HG03439 (cell line): ENCODE measurements at regions not wholly inside any gene's neighbourhood (a gene's known extent, or its start where the extent isn't known, plus 50 kb on each side); places are given as distances from the start of the nearest gene placed in this dataset.
"Not testable (repeated sequence)": the region's sequence is repeated elsewhere in the genome, so short reads cannot be mapped to it uniquely, and the experiment has no call there.

Experiments
- ATAC-seq: cut with Tn5 transposase; IDR thresholded peaks from one replicate; pipeline ENCODE4 v1.9.1; 2021; ENCODE audit warnings: mild to moderate bottlenecking, moderate library complexity; ENCODE audit not compliant: unreplicated experiment

DNA sequence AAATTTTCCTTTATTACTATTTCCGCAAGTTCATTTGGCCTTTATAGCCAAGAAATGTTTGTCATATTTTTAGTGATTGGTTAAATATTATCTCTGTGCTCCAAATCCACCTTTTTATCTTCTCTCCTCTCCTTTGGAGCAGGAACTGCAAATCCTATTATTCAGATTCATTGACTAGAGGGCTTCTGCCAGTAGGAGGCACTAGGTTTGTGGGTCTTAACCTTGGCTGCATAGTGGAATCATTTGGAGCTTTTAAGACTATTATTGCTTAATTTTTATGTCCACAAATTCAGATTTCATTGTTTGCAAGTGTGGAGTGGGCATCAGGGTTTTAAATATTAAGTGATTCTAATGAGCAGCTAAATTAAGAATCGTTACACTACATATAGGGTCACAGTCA is 75.3 kb upstream of the SYT10 start:
- no peak for ATAC-seq

- ATAC-seq, result no peak
Observed at GRCh38 chr12:33519566-33519965, 79.9 kb upstream of the SYT10 start.

DNA sequence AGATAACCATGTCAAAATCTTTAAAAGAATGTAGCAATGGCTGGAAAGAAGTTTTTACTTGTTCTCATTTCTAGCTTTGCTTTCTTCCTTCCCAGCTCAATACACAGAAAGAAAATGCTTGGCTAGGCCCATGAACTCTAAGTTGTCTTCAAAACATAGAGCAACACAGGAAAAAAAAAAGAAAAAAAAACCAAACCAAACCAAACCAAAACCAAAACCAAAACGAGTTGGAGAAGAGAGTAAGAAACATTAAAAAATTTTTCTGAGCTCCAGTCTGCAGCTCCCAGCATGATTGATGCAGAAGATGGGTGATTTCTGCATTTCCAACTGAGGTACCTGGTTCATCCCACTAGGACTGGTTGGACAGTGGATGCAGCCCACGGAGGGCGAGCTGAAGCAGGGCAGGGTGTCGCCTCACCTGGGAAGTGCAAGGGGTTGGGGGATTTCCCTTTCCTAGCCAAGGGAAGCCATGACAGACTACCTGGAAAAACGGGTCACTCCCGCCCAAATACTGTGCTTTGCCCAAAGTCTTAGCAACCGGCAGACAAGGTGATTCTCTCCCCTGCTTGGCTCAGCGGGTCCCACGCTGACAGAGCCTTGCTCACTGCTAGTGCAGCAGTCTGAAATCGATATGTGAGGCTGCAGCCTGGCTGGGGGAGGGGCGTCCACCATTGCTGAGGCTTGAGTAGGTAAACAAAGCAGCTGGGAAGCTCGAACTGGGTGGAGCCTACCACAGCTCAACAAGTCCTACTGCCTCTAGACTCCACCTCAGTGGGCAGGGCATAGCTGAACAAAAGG is 81.1 kb upstream of the SYT10 start:
- ATAC-seq, result not testable (repeated sequence)

GRCh38 chr12:33529031-33529430 is 89.4 kb upstream of the SYT10 start:
- ATAC-seq, result no peak

GRCh38 chr12:33529810-33530209 is 90.2 kb upstream of the SYT10 start:
- ATAC-seq, result no peak

- no peak for ATAC-seq
Observed at GRCh38 chr12:33531261-33531660, 91.6 kb upstream of the SYT10 start.

DNA sequence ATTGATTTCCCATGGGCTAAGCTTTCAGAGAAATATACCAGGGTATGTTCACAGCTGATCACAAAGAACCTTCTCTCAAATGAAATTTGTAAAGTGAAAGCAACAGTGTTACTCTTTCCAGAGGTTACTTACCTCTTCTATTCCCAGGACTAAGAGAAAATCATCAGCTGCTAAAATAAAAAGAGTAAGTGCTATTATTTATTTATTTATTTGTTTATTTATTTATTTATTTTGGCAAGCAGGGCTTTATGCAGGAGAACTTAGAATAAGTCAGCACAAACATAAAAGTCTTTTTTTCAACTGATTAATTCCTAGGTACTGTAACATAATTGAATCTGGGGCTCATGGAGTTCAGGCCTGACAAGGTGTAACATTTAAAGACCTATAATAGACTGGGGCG is 93.9 kb upstream of the SYT10 start:
- ATAC-seq, result no peak

DNA sequence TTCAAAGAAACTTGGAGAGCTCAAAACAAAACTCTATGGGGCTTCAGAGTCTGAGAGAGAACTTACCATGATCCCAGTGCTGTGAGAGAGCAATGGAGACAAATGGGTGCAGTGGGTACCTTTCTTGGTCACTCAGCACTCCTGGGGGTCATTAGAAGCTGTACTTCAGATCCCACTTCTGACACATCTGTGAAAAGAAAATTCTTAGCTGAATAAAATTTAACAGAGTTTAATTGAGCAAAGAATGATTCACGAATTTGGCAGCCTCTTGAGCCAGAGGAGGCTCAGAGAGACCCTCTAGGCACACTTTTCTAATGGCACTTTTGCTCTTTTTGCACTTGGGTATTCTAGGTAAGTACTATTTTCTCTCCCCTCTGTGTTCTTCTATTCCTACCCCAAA is 96.8 kb upstream of the SYT10 start:
- ATAC-seq, result no peak

- ATAC-seq, result no peak
Observed at GRCh38 chr12:33546004-33546403, 106.4 kb upstream of the SYT10 start.

DNA sequence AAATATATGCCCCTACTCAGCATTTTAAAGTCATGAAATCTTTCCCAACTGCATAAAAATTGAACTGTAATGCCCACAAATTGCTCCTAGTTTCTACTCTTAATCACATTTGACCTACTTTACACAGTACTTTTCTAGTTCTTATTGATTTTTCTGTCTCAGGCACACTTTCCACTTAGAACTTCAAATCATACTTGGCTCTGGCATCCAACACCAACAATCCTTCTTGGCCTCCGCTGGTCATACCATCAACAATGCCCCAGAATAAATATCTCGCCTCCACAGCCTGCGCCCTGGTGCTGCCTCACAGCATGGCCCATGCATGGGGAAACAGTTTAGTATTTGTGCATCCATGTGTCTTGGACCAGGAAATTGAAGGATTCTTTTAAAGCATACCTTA is 107.5 kb upstream of the SYT10 start:
- no peak for ATAC-seq

DNA sequence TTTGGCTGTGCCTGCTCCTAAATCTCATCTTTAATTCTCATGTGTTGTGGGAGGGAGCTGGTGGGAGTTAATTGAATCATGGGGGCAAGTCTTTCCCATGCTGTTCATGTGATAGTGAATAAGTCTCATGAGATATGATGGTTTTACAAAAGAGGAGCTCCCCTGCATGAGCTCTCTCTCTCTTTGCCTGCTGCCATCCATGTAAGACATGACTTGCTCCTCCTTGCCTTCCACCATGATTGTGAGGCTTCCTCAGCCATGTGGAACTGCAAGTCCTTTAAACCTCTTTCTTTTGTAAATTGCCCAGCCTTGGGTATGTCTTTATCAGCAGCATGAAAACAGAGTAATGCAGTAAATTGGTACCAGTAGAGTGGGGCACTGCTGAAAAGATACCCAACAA is 110.6 kb upstream of the SYT10 start:
- not testable (repeated sequence) for ATAC-seq

GRCh38 chr12:33551006-33551405 is 111.4 kb upstream of the SYT10 start:
- no peak for ATAC-seq

GRCh38 chr12:33555128-33555527 is 115.5 kb upstream of the SYT10 start:
- no peak for ATAC-seq

GRCh38 chr12:33560653-33561208 is 121.1 kb upstream of the SYT10 start:
- no peak for ATAC-seq

DNA sequence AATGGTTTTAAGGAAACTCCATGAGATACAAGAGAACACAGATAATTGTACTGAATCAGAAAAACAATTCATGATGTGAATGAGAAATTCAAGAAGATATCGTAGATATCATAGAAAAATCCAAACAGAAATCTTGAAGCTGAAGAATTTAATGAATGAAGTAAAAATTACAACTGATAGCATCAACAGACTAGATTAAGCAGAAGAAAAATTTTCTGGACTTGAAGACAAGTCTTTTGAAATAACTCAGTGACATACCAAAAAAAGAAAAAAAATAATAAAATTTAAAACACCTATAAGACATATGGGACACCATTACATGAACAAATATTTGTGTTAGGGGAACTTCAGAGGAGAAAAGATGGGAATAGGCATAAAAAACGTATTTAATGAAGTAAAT is 122.8 kb upstream of the SYT10 start:
- ATAC-seq, result no peak

DNA sequence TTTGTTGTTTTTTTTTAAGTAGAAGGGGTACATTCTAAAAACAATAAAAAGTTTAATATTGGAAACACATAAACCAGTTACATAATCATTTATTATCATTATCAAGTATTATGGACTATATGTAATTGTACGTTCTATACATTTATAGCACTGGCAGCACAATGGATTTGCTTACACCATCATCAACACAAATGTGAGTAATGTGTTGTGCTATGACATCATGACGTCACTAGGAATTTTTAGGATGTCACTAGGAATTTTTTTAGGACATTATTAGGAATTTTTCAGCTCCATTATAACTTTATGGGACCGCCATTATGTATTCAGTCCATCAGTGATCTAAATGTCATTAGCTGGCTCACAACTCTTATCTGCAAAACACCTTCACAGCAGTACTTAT is 126.8 kb upstream of the SYT10 start:
- no peak for ATAC-seq

DNA sequence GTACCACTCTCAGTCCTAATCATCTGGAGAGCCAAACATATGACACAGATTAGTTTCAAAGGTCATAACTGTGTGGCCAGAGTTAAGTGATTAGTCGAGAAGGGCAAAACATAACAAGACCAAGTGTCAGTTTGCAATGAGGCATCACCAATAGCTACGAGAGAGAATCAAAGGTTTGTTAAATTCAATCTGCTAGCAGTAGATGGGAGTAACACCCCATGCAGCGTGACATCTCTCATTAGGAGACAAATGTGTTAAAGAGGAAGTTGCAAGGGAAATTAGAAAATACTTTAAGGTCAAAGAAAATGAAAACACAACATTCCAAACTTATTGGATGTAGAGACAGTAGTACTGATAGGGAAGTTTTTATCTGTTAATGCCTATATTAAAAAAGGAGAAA is 135.7 kb upstream of the SYT10 start:
- ATAC-seq, result no peak

DNA sequence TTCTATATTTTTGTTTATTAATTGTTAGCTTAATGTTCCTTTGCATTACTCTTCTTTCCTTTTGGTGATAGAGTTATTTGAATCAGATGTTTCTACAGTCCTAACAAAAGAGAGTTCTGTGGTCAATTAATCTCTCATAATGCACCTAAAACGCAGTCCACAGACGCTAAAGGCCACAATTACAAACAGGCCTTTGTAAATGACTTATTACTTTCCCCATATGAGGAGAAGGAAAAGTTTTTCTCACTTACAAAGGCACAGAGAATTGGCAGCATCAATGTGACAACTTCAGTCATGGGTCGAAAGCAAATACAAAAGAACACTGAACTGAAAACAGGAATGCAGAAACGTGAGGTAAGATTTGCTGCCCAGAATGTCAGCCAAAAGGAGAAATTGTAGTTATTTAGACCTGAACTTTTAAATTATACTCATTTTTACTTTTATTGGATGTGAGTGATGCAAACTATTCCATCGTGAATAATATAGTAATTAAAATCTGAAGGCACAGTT is 142.0 kb upstream of the SYT10 start:
- no peak for ATAC-seq

GRCh38 chr12:33586576-33586975 is 147.0 kb upstream of the SYT10 start:
- ATAC-seq, result no peak

DNA sequence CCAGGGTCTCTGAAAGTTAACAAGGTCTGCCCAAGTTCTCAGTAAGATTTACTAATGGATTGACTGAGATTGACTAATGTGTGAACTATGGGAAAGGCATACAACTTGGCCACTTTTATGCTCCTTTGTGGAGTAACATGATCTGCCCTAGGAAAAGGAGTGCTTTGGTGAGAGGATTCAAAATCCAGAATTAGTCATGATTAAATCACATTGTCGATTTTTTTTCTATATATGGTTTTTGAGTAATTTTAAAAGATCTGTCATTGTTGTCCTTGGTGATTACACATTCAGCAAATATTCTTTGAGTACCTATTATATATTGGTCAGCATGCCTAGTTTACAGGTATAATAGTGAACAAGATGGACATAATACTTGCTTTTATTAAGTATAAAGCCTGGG is 147.7 kb upstream of the SYT10 start:
- ATAC-seq, result no peak

DNA sequence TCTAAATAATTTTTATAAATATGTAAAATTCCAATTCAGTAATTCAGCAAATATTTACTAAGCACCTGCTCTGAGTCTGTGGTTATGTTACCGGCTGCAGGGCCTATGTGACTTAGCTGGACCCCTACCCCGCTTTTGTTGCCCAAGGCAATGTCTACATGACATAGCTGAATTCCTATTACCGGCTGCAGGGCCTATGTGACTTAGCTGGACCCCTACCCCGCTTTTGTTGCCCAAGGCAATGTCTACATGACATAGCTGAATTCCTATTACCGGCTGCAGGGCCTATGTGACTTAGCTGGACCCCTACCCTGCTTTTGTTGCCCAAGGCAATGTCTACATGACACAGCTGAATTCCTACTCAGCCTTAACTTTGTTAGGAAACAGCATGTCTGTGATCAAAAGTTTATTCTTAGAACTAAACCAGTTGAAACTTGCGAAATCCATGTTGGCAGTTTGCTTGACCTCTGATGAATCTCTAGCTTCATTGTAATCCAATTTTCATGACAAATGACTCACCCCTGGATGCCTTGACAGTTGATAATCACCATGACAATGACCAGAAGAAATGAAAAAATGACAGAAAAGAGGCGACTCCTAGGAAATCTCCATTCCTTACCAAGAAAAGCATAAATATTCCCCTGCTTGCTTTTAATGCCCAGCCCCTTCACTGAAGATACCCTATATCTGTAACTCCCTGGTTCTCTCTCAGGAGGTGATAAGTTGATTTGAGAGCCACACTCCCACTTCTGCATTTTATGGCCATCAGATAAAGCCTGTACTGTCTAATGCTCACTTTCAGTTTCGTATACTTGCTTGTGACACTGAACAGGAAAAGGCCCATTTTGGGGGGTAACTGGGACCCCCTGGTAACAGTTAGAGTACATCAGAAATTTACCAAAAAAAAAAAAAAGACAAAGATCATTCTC is 148.4 kb upstream of the SYT10 start:
- ATAC-seq, result peak; percentile 71
